Epithelial cell of proximal tubule (primary cell): ENCODE measurements at regions not wholly inside any gene's neighbourhood (a gene's known extent, or its start where the extent isn't known, plus 50 kb on each side); places are given as distances from the start of the nearest gene placed in this dataset.

Experiments used
- DNase-seq: peaks from one replicate; pipeline ENCODE4 v3.0.0-alpha.2; 2011; ENCODE audit warnings: low read depth
- H3K4me3 ChIP-seq: 2 replicates; pipeline ENCODE4 v1.5.1; 2011; ENCODE audit warnings: low read depth, mild to moderate bottlenecking, low read length
- TF ChIP-seq, protein P1 (sequence below): conservative IDR thresholded peaks from 2 replicates; pipeline ENCODE4 v1.5.1; 2012; ENCODE audit warnings: low read depth, mild to moderate bottlenecking, low read length

DNA sequence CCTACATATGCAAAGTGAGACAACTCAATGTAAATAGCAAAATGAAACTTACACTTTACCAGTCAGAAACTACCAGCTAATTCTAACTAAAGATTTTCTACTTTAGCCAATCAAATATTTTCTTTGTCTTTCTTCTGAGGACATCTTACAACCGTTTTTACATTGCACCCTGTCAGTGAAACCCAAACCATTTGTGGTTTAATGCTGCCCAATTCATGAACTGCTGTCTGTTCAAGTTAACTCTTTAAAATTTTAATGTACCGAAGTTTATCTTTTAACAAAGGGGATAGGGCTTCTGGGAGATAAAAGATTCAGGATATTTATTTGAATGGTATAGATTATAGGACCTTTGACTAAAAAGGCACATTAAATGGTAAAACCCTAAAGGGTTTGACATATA is 121.3 kb upstream of the HDDC2 start:
- no peak for DNase-seq
- TF ChIP-seq, protein P1, sequence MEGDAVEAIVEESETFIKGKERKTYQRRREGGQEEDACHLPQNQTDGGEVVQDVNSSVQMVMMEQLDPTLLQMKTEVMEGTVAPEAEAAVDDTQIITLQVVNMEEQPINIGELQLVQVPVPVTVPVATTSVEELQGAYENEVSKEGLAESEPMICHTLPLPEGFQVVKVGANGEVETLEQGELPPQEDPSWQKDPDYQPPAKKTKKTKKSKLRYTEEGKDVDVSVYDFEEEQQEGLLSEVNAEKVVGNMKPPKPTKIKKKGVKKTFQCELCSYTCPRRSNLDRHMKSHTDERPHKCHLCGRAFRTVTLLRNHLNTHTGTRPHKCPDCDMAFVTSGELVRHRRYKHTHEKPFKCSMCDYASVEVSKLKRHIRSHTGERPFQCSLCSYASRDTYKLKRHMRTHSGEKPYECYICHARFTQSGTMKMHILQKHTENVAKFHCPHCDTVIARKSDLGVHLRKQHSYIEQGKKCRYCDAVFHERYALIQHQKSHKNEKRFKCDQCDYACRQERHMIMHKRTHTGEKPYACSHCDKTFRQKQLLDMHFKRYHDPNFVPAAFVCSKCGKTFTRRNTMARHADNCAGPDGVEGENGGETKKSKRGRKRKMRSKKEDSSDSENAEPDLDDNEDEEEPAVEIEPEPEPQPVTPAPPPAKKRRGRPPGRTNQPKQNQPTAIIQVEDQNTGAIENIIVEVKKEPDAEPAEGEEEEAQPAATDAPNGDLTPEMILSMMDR, result no peak
- no peak overlapping the region for H3K4me3 ChIP-seq

DNA sequence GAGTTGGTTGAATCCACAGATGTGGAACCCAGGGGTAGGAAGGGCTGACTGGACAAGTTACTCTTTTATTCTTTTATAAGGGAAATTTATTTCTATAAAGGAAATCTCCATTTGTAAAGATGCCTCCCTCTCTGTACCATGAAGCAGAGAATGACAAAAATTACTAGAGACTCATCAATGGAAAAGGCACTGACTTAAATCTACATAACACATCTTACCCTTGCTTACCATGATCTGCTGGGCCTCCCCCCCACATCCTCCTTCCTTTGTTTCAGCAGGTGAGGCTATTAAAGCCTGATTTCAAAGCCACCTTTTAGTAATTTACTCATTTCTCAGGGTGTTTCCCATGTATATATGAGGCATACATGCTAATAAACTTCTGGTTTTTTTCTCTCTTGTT is 130.2 kb upstream of the HDDC2 start:
- TF ChIP-seq, protein P1, result no peak
- DNase-seq, result no peak
- no peak overlapping the region for H3K4me3 ChIP-seq

DNA sequence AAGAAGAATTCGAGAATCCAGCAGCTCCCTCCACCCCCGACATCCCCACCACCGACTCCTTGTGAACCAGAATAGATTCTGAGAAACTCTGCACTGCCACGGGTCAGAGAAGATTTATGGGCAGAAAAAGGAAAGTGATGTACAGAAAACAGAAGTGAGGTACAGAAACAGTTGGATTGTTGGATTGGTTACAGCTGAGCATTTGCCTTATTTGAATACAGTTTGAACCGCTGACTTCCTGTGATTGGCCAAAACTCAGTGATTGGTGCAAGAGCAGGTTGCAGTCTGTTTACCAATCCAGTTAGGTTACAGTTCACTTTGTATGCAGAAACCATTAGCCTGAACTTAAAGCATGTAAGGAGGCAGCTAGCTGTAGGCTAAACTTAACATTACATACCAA is 131.2 kb upstream of the HDDC2 start:
- H3K4me3 ChIP-seq, result no peak overlapping the region
- no peak for DNase-seq
- TF ChIP-seq, protein P1, result no peak

DNA sequence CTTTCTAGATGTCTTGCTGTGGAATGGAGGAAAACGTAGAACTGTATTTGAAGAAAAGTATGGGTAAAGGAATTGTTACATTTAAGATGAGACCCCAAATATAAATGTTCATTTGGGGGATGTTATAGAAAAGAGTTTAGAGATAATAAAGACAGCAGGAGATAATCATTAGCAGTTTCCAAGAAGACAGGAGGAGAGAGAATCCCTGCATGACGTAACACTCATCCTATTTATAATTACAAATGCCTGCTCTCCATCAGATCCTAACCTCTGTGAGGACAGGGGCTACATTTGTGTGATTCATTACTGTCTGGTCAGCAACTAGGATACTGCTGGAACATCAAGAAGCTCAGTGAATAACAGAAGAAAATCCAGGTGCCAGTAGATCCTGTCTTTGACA is 133.0 kb upstream of the HDDC2 start:
- TF ChIP-seq, protein P1, result no peak
- no peak overlapping the region for H3K4me3 ChIP-seq

GRCh38 chr6:125439512-125439911 is 137.7 kb upstream of the HDDC2 start:
- TF ChIP-seq, protein P1, result no peak
- DNase-seq, result no peak
- H3K4me3 ChIP-seq, result no peak overlapping the region

More for the DNA sequence above, 133.0 kb upstream of the HDDC2 start:
- no peak for DNase-seq

- no peak overlapping the region for H3K4me3 ChIP-seq
- no peak for DNase-seq
- TF ChIP-seq, protein P1, result no peak
Observed at GRCh38 chr6:125444006-125444923, 142.5 kb upstream of the HDDC2 start.

GRCh38 chr6:125445054-125445453 is 143.3 kb upstream of the HDDC2 start:
- H3K4me3 ChIP-seq, result no peak overlapping the region
- TF ChIP-seq, protein P1, result no peak

More at GRCh38 chr6:125445054-125445453, 143.3 kb upstream of the HDDC2 start:
- DNase-seq, result no peak
